HepG2 (cell line): ENCODE measurements at regions not wholly inside any gene's neighbourhood (a gene's known extent, or its start where the extent isn't known, plus 50 kb on each side); places are given as distances from the start of the nearest gene placed in this dataset.

Experiments
- ATAC-seq: fragments of 200-7000 bp; cut with Tn5 transposase; 3 replicates; pipeline ENCODE4 v1.9.1; 2020; ENCODE audit warnings: mild to moderate bottlenecking, moderate library complexity
- BruUV-seq: library from RNA; stranded (reverse); fragments of 400-500 nt; replicated peaks from 2 replicates; lab custom pipeline; 2021; lab: Mats Ljungman, UMichigan
- CTCF ChIA-PET: fragments of 300-600 bp; formaldehyde crosslinking; extraction: SDS; loops from one replicate; lab custom pipeline; 2021; ENCODE audit warnings: low total read pairs, inconsistent platforms, low intra/inter-chr PET ratio; lab: Yijun Ruan, JAX
- POLR2A ChIA-PET: fragments of 350-600 bp; sonication (Branson Sonifier 250); formaldehyde crosslinking; loops from one replicate; lab custom pipeline; 2020; ENCODE audit warnings: antibody characterized with exemption, inconsistent platforms; lab: Yijun Ruan, JAX
- DNase-seq: peaks from one replicate; pipeline ENCODE4 v3.0.0-alpha.2; 2015; ENCODE audit warnings: low spot score
- FAIRE-seq: peaks from 3 replicates; lab custom pipeline; 2011; peaks lifted over from hg19 to GRCh38; lab: Jason Lieb, UNC
- H2AFZ ChIP-seq: one replicate; pipeline ENCODE4 v1.6.1; 2011; ENCODE audit warnings: low read length, inconsistent platforms
- H3K27ac ChIP-seq: fragments of 300-600 bp; 3 replicates; pipeline ENCODE4 v1.8.0; 2011; ENCODE audit warnings: mixed run types, mild to moderate bottlenecking, mixed read lengths, low read length, inconsistent platforms; ENCODE audit not compliant: insufficient read depth; ENCODE audit errors: extremely low read length
- H3K27me3 ChIP-seq, 2 experiments: fragments of 200-600 bp in 1 of 2; 2 replicates in 1 of 2; 3 replicates in 1 of 2; pipeline versions ENCODE4 v1.6.0 to v1.8.0; 2011; ENCODE audit warnings: low read length in 2 of 2, mild to moderate bottlenecking in 2 of 2, moderate library complexity in 2 of 2, inconsistent platforms in 1 of 2; ENCODE audit not compliant: insufficient read depth in 2 of 2, control insufficient read depth in 1 of 2
- H3K36me3 ChIP-seq, 2 experiments: fragments of 200-600 bp in 1 of 2; replicated peaks in 1 of 2; 2 replicates in 1 of 2; 3 replicates in 1 of 2; pipeline versions ENCODE4 v1.5.1 to v1.8.0; 2011; ENCODE audit warnings: low read length in 2 of 2, inconsistent platforms in 1 of 2; ENCODE audit not compliant: insufficient read depth in 2 of 2, control insufficient read depth in 1 of 2
- H3K4me1 ChIP-seq: 2 replicates; pipeline ENCODE4 v1.5.1; 2012; ENCODE audit warnings: low read length, inconsistent platforms; ENCODE audit not compliant: insufficient read depth
- H3K4me2 ChIP-seq: 2 replicates; pipeline ENCODE4 v1.6.0; 2011; ENCODE audit warnings: low read depth, low read length, inconsistent platforms
- H3K4me3 ChIP-seq, 3 experiments: fragments of 200-600 bp in 1 of 3; sonication (generic), shearing (Covaris generic) in 1 of 3; replicated peaks in 1 of 3; 2 replicates each; pipeline ENCODE4 v1.5.1; 2011 to 2016; ENCODE audit warnings: low read length in 3 of 3, inconsistent platforms in 2 of 3, low read depth in 2 of 3, mild to moderate bottlenecking in 2 of 3, control low read depth in 1 of 3, mixed read lengths in 1 of 3; ENCODE audit not compliant: insufficient read depth in 1 of 3
- H3K79me2 ChIP-seq: one replicate; pipeline ENCODE4 v1.6.1; 2011; ENCODE audit warnings: low read length, inconsistent platforms; ENCODE audit not compliant: insufficient read depth
- H3K9ac ChIP-seq: 2 replicates; pipeline ENCODE4 v1.6.0; 2011; ENCODE audit warnings: mild to moderate bottlenecking, low read depth, low read length, inconsistent platforms; ENCODE audit not compliant: insufficient read depth
- H3K9me3 ChIP-seq: 2 replicates; pipeline ENCODE4 v1.5.1; 2012; ENCODE audit warnings: mild to moderate bottlenecking, low read length
- H4K20me1 ChIP-seq: 2 replicates; pipeline ENCODE4 v1.6.0; 2011; ENCODE audit warnings: inconsistent platforms, mild to moderate bottlenecking, low read length, moderate library complexity; ENCODE audit not compliant: insufficient read depth
- BHLHE40 ChIP-seq: IDR thresholded peaks from 2 replicates; pipeline ENCODE4 v1.6.1; 2011; ENCODE audit warnings: low read length, improper control_type of control experiment
- ESRRA ChIP-seq: sonication (generic); formaldehyde crosslinking; IDR thresholded peaks from 2 replicates; pipeline ENCODE4 v1.5.1; 2020; ENCODE audit warnings: mild to moderate bottlenecking, low read depth, missing genetic modification reagents
- FOXP1 ChIP-seq, 2 experiments: fragments of 450-650 bp in 1 of 2; IDR thresholded peaks; 2 replicates each; pipeline ENCODE4 v1.6.1; 2017 to 2018; ENCODE audit warnings: antibody characterized with exemption in 1 of 2
- FUBP1 ChIP-seq: sonication (generic); formaldehyde crosslinking; IDR thresholded peaks from 2 replicates; pipeline ENCODE4 v1.5.1; 2020; ENCODE audit warnings: missing genetic modification reagents, mild to moderate bottlenecking, borderline replicate concordance
- GMEB2 ChIP-seq: IDR thresholded peaks from 2 replicates; pipeline ENCODE4 v1.6.1; 2016; ENCODE audit warnings: missing biosample characterization, missing genetic modification reagents, low read depth
- HCFC1 ChIP-seq: fragments of 150-350 bp; IDR thresholded peaks from 2 replicates; pipeline ENCODE4 v1.6.1; 2014; ENCODE audit warnings: low read depth, low read length
- MAFF ChIP-seq: IDR thresholded peaks from 2 replicates; pipeline ENCODE4 v1.6.1; 2011; ENCODE audit warnings: low read depth, low read length, improper control_type of control experiment
- MTA3 ChIP-seq: sonication (generic); formaldehyde crosslinking; IDR thresholded peaks from 2 replicates; pipeline ENCODE4 v1.4.0; 2020; ENCODE audit warnings: missing genetic modification reagents
- MZF1 ChIP-seq: sonication (generic); formaldehyde crosslinking; IDR thresholded peaks from 2 replicates; pipeline ENCODE4 v1.8.1; 2023; ENCODE audit warnings: mild to moderate bottlenecking, missing genetic modification reagents, borderline replicate concordance
- NFYB ChIP-seq: sonication (generic); formaldehyde crosslinking; IDR thresholded peaks from 2 replicates; pipeline ENCODE4 v1.4.0; 2020; ENCODE audit warnings: missing genetic modification reagents
- NR3C1 ChIP-seq: sonication (generic); formaldehyde crosslinking; IDR thresholded peaks from 2 replicates; pipeline ENCODE4 v1.4.0; 2020; ENCODE audit warnings: missing genetic modification reagents
- RBM39 ChIP-seq: fragments of 200-400 bp; formaldehyde crosslinking; IDR thresholded peaks from one replicate; pipeline ENCODE4 v1.6.1; 2018; ENCODE audit warnings: antibody characterized with exemption, mild to moderate bottlenecking, low read depth, low read length; ENCODE audit not compliant: poor library complexity, severe bottlenecking
- SSRP1 ChIP-seq: IDR thresholded peaks from 2 replicates; pipeline ENCODE4 v1.6.1; 2016; ENCODE audit warnings: control low read depth
- TGIF2 ChIP-seq: IDR thresholded peaks from 2 replicates; pipeline ENCODE4 v1.6.1; 2016; ENCODE audit warnings: control low read depth, missing compliant biosample characterization
- ZNF225 ChIP-seq: sonication (generic); formaldehyde crosslinking; IDR thresholded peaks from 2 replicates; pipeline ENCODE4 v1.4.0; 2020; ENCODE audit warnings: mild to moderate bottlenecking, missing genetic modification reagents
- ZNF414 ChIP-seq: sonication (generic); formaldehyde crosslinking; IDR thresholded peaks from 2 replicates; pipeline ENCODE4 v1.5.0; 2020; ENCODE audit warnings: missing genetic modification reagents
- ZNF576 ChIP-seq: sonication (generic); formaldehyde crosslinking; IDR thresholded peaks from 2 replicates; pipeline ENCODE4 v1.4.0; 2020; ENCODE audit warnings: mild to moderate bottlenecking, missing genetic modification reagents
- ZNF780A ChIP-seq: sonication (generic); formaldehyde crosslinking; IDR thresholded peaks from 2 replicates; pipeline ENCODE4 v1.8.0; 2022; ENCODE audit warnings: mild to moderate bottlenecking, missing genetic modification reagents, moderate library complexity
- ZSCAN30 ChIP-seq: sonication (generic); formaldehyde crosslinking; IDR thresholded peaks from 2 replicates; pipeline ENCODE4 v1.5.0; 2020; ENCODE audit warnings: mild to moderate bottlenecking, missing genetic modification reagents
- WGBS: methylation state at CpG from one replicate; pipeline ENCODE4 v1.1.6; 2017; ENCODE audit warnings: low lambda C conversion rate; 5-methylcytosine and 5-hydroxymethylcytosine counted together
- in situ Hi-C: cut with HindIII; loops from 2 replicates; pipeline ENCODE4 v1.10.0; 2017; ENCODE audit warnings: low pct_unique_long_range_greater_than_20kb; ENCODE audit not compliant: extremely low pct_ligation_motif_present
- intact Hi-C: fragments of 100-400 bp; cut with micrococcal nuclease; formaldehyde crosslinking; loops from one replicate; pipeline ENCODE4 v1.10.0; 2022; ENCODE audit not compliant: unreplicated experiment
- TF ChIP-seq, protein P1 (sequence below): sonication (generic); formaldehyde crosslinking; IDR thresholded peaks from 2 replicates; pipeline ENCODE4 v1.8.1; 2023; ENCODE audit warnings: missing genetic modification reagents, mild to moderate bottlenecking, borderline replicate concordance

- H3K4me2 ChIP-seq: no peak overlapping the region
- ChIA-PET POLR2A (no interaction called here), CTCF (no interaction called here)
- BruUV-seq: no TSS peak
- H3K27ac ChIP-seq: no peak overlapping the region
- no peak for TF ChIP-seq ZSCAN30 (CRISPR knock-in tag)
- TF ChIP-seq ESRRA (CRISPR knock-in tag): no peak
- no peak for TF ChIP-seq ZNF780A (CRISPR knock-in tag)
- no peak for TF ChIP-seq MTA3 (CRISPR knock-in tag)
- no peak for TF ChIP-seq BHLHE40
- TF ChIP-seq MZF1 (CRISPR knock-in tag): no peak
- TF ChIP-seq NFYB: no peak
- no peak for TF ChIP-seq NR3C1 (CRISPR knock-in tag)
- TF ChIP-seq FOXP1 (IDR thresholded peaks at IDR 0.05): no peak
- no peak for TF ChIP-seq FOXP1 (CRISPR knock-in tag; IDR thresholded peaks at IDR 0.05)
- no peak for TF ChIP-seq GMEB2
- no peak for TF ChIP-seq TGIF2
- TF ChIP-seq, protein P1, sequence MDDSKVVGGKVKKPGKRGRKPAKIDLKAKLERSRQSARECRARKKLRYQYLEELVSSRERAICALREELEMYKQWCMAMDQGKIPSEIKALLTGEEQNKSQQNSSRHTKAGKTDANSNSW: no peak
- no peak for TF ChIP-seq FUBP1 (CRISPR knock-in tag)
- no peak for TF ChIP-seq RBM39
- no peak for TF ChIP-seq SSRP1 (CRISPR knock-in tag)
- TF ChIP-seq MAFF: no peak
- TF ChIP-seq HCFC1: no peak
- no peak for TF ChIP-seq ZNF414 (CRISPR knock-in tag)
- no peak for TF ChIP-seq ZNF576 (CRISPR knock-in tag)
- TF ChIP-seq ZNF225: no peak
- in situ Hi-C loops (no loop called here), intact Hi-C loops (no loop called here)
- H3K9ac ChIP-seq: no peak overlapping the region
- FAIRE-seq: no peak
- H3K79me2 ChIP-seq: no peaks in the 10 kb centered on the region
- H3K36me3 ChIP-seq: no peaks in the 10 kb centered on the region
- no peak for DNase-seq
- H4K20me1 ChIP-seq: no peaks in the 10 kb centered on the region
- no peak overlapping the region for H2AFZ ChIP-seq
- H3K9me3 ChIP-seq: no peaks in the 10 kb centered on the region
- H3K4me3 ChIP-seq: no peak overlapping the region
- 55% methylated on average over 7 of the region's 15 CpGs for WGBS
- ATAC-seq: no peak
- H3K27me3 ChIP-seq: peaks cover 10 to 59% of the 10 kb centered on the region in 2 experiments
- peaks cover 35% of the 10 kb centered on the region for H3K4me1 ChIP-seq
Measured at GRCh38 chr1:2967329-2967725, 53.9 kb upstream of the ACTRT2 start.
